ENCODE measurements at regions not wholly inside any gene's neighbourhood (a gene's known extent, or its start where the extent isn't known, plus 50 kb on each side); places are given as distances from the start of the nearest gene placed in this dataset.

- TF ChIP-seq CTCF (IDR thresholded peaks at IDR 0.05): no peak
- no peak for TF ChIP-seq ZFX (IDR thresholded peaks at IDR 0.05; ENCODE audit: borderline replicate concordance)
These were observed 203.5 kb downstream of the LPIN1 start for GRCh38 chr2:11949732-11950523.

Measured in 22Rv1 (cell line).